Sigmoid colon (tissue), 4 donors: ENCODE measurements at regions not wholly inside any gene's neighbourhood (a gene's known extent, or its start where the extent isn't known, plus 50 kb on each side); places are given as distances from the start of the nearest gene placed in this dataset.

Experiments
- CTCF ChIP-seq, 4 experiments: fragments of 450-650 bp in 3 of 4; fragments of 200-600 bp in 1 of 4; IDR thresholded peaks; one replicate each; pipeline ENCODE4 v1.5.1; 2016 to 2019; ENCODE audit warnings: antibody characterized with exemption in 4 of 4, mild to moderate bottlenecking in 3 of 4, moderate library complexity in 2 of 4
- EP300 ChIP-seq, 4 donors: sonication (generic); formaldehyde crosslinking; IDR thresholded peaks; one replicate each; pipeline ENCODE4 v1.6.1; 2017; ENCODE audit warnings: antibody characterized with exemption in 4 of 4
- POLR2A ChIP-seq, 2 donors: fragments of 450-650 bp; IDR thresholded peaks; one replicate each; pipeline ENCODE4 v1.6.1; 2016; ENCODE audit warnings: antibody characterized with exemption in 2 of 2, mild to moderate bottlenecking in 2 of 2, moderate library complexity in 2 of 2
- POLR2AphosphoS5 ChIP-seq, 4 donors: sonication (generic); formaldehyde crosslinking; IDR thresholded peaks; one replicate each; pipeline ENCODE4 v1.6.1; 2017; ENCODE audit warnings: antibody characterized with exemption in 4 of 4

- TF ChIP-seq CTCF (IDR thresholded peaks at IDR 0.05): no peak
- TF ChIP-seq POLR2A (IDR thresholded peaks at IDR 0.05): no peak
- no peak for TF ChIP-seq POLR2AphosphoS5 (IDR thresholded peaks at IDR 0.05)
- TF ChIP-seq EP300 (IDR thresholded peaks at IDR 0.05): no peak
These were observed 55.8 kb upstream of the ATP2B4 start for GRCh38 chr1:203570805-203571204.
